OCI-LY1 (cell line): ENCODE measurements at regions not wholly inside any gene's neighbourhood (a gene's known extent, or its start where the extent isn't known, plus 50 kb on each side); places are given as distances from the start of the nearest gene placed in this dataset.

Experiments
- CTCF ChIP-seq: fragments of 200-600 bp; sonication (generic), shearing (Covaris generic); IDR thresholded peaks from 2 replicates; pipeline ENCODE4 v1.5.1; 2017; ENCODE audit warnings: mild to moderate bottlenecking, antibody characterized with exemption, low read length, moderate library complexity, mixed read lengths
- EZH2 ChIP-seq: fragments of 200-600 bp; sonication (generic), shearing (Covaris generic); IDR thresholded peaks from 2 replicates; pipeline ENCODE4 v1.8.0; 2017; ENCODE audit warnings: borderline replicate concordance, mixed run types, mild to moderate bottlenecking, antibody characterized with exemption, low read length, moderate library complexity, mixed read lengths

- no peak for TF ChIP-seq EZH2
- TF ChIP-seq CTCF = no peak
Measured at GRCh38 chr21:25080141-25080540, 527.1 kb downstream of the MRPL39 start.
